MM.1S (cell line): ENCODE measurements at regions not wholly inside any gene's neighbourhood (a gene's known extent, or its start where the extent isn't known, plus 50 kb on each side); places are given as distances from the start of the nearest gene placed in this dataset.

Source experiments
- DNase-seq: peaks from one replicate; pipeline ENCODE4 v3.0.0-alpha.2; 2015
- H2AFZ ChIP-seq: fragments of 300-600 bp; sonication (generic); 2 replicates; pipeline ENCODE4 v1.6.0; 2016; ENCODE audit warnings: antibody characterized with exemption, low read length
- H3F3A ChIP-seq: fragments of 300-600 bp; sonication (generic); 2 replicates; pipeline ENCODE4 v1.6.1; 2016; ENCODE audit warnings: mild to moderate bottlenecking, antibody characterized with exemption, low read length, moderate library complexity, mixed read lengths; ENCODE audit not compliant: insufficient read depth
- H3K27ac ChIP-seq: fragments of 300-600 bp; sonication (generic); 2 replicates; pipeline ENCODE4 v1.5.1; 2016; ENCODE audit warnings: mild to moderate bottlenecking, low read length
- H3K27me3 ChIP-seq: fragments of 300-600 bp; sonication (generic); replicated peaks from 2 replicates; pipeline ENCODE4 v1.6.0; 2016; ENCODE audit warnings: low read length; ENCODE audit not compliant: insufficient read depth
- H3K36me3 ChIP-seq: fragments of 300-600 bp; sonication (generic); replicated peaks from 2 replicates; pipeline ENCODE4 v1.6.1; 2016; ENCODE audit warnings: mild to moderate bottlenecking, low read length, mixed read lengths; ENCODE audit not compliant: insufficient read depth
- H3K4me1 ChIP-seq: fragments of 300-600 bp; sonication (generic); 2 replicates; pipeline ENCODE4 v1.6.1; 2016; ENCODE audit warnings: low read length, mixed read lengths
- H3K4me2 ChIP-seq: fragments of 300-600 bp; sonication (generic); 2 replicates; pipeline ENCODE4 v1.6.0; 2016; ENCODE audit warnings: low read depth, low read length
- H3K4me3 ChIP-seq: fragments of 300-600 bp; sonication (generic); 2 replicates; pipeline ENCODE4 v1.5.1; 2016; ENCODE audit warnings: low read length, mixed read lengths
- H3K79me2 ChIP-seq: fragments of 300-600 bp; sonication (generic); 2 replicates; pipeline ENCODE4 v1.6.1; 2016; ENCODE audit warnings: mixed run types, low read length, mixed read lengths
- H3K9ac ChIP-seq: fragments of 300-600 bp; sonication (generic); 2 replicates; pipeline ENCODE4 v1.6.1; 2016; ENCODE audit warnings: low read length, mixed read lengths
- H3K9me2 ChIP-seq: fragments of 300-600 bp; sonication (generic); replicated peaks from 2 replicates; pipeline ENCODE4 v1.6.1; 2016; ENCODE audit warnings: mild to moderate bottlenecking, low read length, mixed read lengths; ENCODE audit not compliant: insufficient read depth
- H3K9me3 ChIP-seq: fragments of 300-600 bp; sonication (generic); replicated peaks from 2 replicates; pipeline ENCODE4 v1.6.1; 2016; ENCODE audit warnings: mild to moderate bottlenecking, low read length, mixed read lengths; ENCODE audit not compliant: insufficient read depth
- H4K20me1 ChIP-seq: fragments of 300-600 bp; sonication (generic); 2 replicates; pipeline ENCODE4 v1.6.1; 2016; ENCODE audit warnings: mild to moderate bottlenecking, low read length, moderate library complexity, mixed read lengths; ENCODE audit not compliant: insufficient read depth
- CTCF ChIP-seq: fragments of 300-600 bp; sonication (generic); IDR thresholded peaks from 2 replicates; pipeline ENCODE4 v1.5.1; 2016; ENCODE audit warnings: antibody characterized with exemption, low read length, mixed read lengths
- EZH2 ChIP-seq: fragments of 300-600 bp; sonication (generic); optimal IDR thresholded peaks from 2 replicates; pipeline ENCODE3; 2017; ENCODE audit warnings: low read depth, mild to moderate bottlenecking, antibody characterized with exemption, low read length, mixed read lengths
- EZH2phosphoT487 ChIP-seq: fragments of 300-600 bp; sonication (generic); IDR thresholded peaks from 2 replicates; pipeline ENCODE4 v1.6.1; 2018; ENCODE audit warnings: antibody characterized with exemption, low read length

- Histone ChIP-seq H3K9ac (no peak overlapping the region), H3K4me1 (0 out of 2 replicates have a peak, but pooled peaks cover 5% of the 10 kb centered on the region), H3K79me2 (no peaks in the 10 kb centered on the region), H3K27me3 (no peaks in the 10 kb centered on the region), H3F3A (no peaks in the 10 kb centered on the region), H3K4me2 (peak overlapping the region; percentile 10), H2AFZ (no peak overlapping the region), H3K9me3 (no peaks in the 10 kb centered on the region), H3K36me3 (no peaks in the 10 kb centered on the region), H3K9me2 (no peaks in the 10 kb centered on the region), H3K4me3 (no peak overlapping the region), H4K20me1 (no peaks in the 10 kb centered on the region), H3K27ac (peak overlapping the region; percentile 14; the same call in 1 of the 2 replicates)
- no peak for TF ChIP-seq EZH2phosphoT487
- TF ChIP-seq CTCF: no peak
- TF ChIP-seq EZH2: no peak
- peak; percentile 62 for DNase-seq
Measured at GRCh38 chr4:60581919-60582536, 618.1 kb upstream of the ADGRL3 start.

GRCh38 chr4:60588556-60588955, 611.6 kb upstream of the ADGRL3 start:
- H2AFZ ChIP-seq: no peak overlapping the region
- H3K9me2 ChIP-seq: no peaks in the 10 kb centered on the region
- no peaks in the 10 kb centered on the region for H3K27me3 ChIP-seq
- no peak overlapping the region for H3K27ac ChIP-seq
- no peaks in the 10 kb centered on the region for H3K79me2 ChIP-seq
- H3K9me3 ChIP-seq: no peaks in the 10 kb centered on the region
- no peak overlapping the region for H3K4me3 ChIP-seq
- no peaks in the 10 kb centered on the region for H3K36me3 ChIP-seq
- no peaks in the 10 kb centered on the region for H3F3A ChIP-seq
- H3K9ac ChIP-seq: no peak overlapping the region
- no peak overlapping the region for H3K4me2 ChIP-seq
- H4K20me1 ChIP-seq: no peaks in the 10 kb centered on the region
- TF ChIP-seq EZH2phosphoT487: no peak
- TF ChIP-seq CTCF: no peak
- no peak for TF ChIP-seq EZH2
- H3K4me1 ChIP-seq: no peaks in the 10 kb centered on the region
- no peak for DNase-seq

GRCh38 chr4:60589425-60589824, 610.7 kb upstream of the ADGRL3 start:
- H3K4me2 ChIP-seq: no peak overlapping the region
- no peaks in the 10 kb centered on the region for H3K79me2 ChIP-seq
- no peaks in the 10 kb centered on the region for H3K36me3 ChIP-seq
- no peak for DNase-seq
- no peaks in the 10 kb centered on the region for H3F3A ChIP-seq
- no peak overlapping the region for H2AFZ ChIP-seq
- no peaks in the 10 kb centered on the region for H4K20me1 ChIP-seq
- no peaks in the 10 kb centered on the region for H3K9me3 ChIP-seq
- no peaks in the 10 kb centered on the region for H3K4me1 ChIP-seq
- H3K27ac ChIP-seq: no peak overlapping the region
- H3K9me2 ChIP-seq: no peaks in the 10 kb centered on the region
- no peak for TF ChIP-seq CTCF
- TF ChIP-seq EZH2: no peak
- TF ChIP-seq EZH2phosphoT487: no peak
- H3K9ac ChIP-seq: no peak overlapping the region
- H3K4me3 ChIP-seq: no peak overlapping the region
- H3K27me3 ChIP-seq: no peaks in the 10 kb centered on the region
